Amygdala (tissue), 56 donors: ENCODE measurements at regions not wholly inside any gene's neighbourhood (a gene's known extent, or its start where the extent isn't known, plus 50 kb on each side); places are given as distances from the start of the nearest gene placed in this dataset.
"Not testable (repeated sequence)": the region's sequence is repeated elsewhere in the genome, so short reads cannot be mapped to it uniquely, and the experiment has no call there.

Experiments used
- DNase-seq, 56 donors: peaks; one replicate each; lab custom pipeline; 2025; lab: John Stamatoyannopoulos, UW

- DNase-seq, result no peak
Measured at GRCh38 chr19:14328406-14328805, 52.8 kb upstream of the ADGRE5 start.

DNA sequence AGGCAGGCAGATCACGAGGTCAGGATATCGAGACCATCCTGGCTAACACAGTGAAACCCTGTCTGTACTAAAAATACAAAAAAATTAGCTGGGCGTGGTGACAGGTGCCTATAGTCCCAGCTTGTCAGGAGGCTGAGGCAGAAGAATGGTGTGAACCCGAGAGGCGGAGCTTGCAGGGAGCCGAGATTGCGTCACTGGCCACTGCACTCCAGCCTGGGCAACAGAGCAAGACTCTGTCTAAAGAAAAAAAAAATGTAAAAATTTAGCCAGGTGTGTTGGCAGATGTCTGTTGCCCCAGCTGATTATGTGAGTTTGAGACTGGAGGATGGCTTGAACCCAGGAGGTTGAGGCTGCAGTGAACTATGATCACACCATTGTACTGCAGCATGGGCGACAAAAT is 54.2 kb upstream of the ADGRE5 start:
- not testable (repeated sequence) for DNase-seq

- DNase-seq, result no peak
Measured at GRCh38 chr19:14325863-14326262, 55.4 kb upstream of the ADGRE5 start.

- DNase-seq, result no peak
Measured at GRCh38 chr19:14325134-14325533, 56.1 kb upstream of the ADGRE5 start.

- no peak for DNase-seq
Measured at GRCh38 chr19:14322889-14323463, 58.3 kb upstream of the ADGRE5 start.

DNA sequence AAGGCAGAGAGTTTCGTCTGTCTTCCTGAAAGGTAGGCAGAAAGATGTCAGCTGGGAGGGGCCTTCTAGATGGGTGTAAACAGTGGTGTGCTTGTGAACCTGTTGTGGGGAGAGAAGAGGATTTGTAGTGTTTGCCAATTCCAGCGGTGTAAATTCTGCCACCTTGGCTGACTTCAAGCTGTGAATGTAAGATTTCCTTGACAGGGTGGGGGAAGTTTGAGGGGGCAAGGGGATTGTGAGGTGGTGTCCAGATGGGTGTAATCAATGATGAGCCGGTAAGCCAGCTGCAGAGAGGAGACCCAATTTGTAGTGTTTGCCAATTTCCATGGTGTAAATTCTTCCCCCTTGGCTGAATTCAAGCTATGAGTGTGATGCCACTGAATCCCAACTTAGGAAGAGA is 61.0 kb upstream of the ADGRE5 start:
- DNase-seq, result no peak

DNA sequence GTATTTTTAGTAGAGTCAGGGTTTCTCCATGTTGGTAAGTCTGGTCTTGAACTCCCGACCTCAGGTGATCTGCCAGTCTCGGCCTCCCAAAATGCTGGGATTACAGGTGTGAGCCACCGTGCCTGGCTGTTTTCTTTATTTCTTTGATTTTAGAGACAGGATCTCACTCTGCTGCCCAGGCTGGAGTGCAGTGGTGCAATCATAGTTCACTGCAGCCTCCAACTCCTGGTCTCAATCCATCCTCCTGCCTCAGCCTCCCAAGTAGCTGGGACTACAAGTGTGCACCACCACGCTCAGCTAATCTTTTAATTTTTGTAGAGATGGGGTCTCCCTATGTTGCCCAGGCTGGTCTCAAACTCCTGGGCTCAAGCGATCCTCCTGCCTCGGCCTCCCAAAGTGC is 61.5 kb upstream of the ADGRE5 start:
- DNase-seq, result not testable (repeated sequence)

GRCh38 chr19:14318873-14319272 is 62.4 kb upstream of the ADGRE5 start:
- DNase-seq, result peak in 4 of 56 donors; percentile 4 to 40 (median 14)

DNA sequence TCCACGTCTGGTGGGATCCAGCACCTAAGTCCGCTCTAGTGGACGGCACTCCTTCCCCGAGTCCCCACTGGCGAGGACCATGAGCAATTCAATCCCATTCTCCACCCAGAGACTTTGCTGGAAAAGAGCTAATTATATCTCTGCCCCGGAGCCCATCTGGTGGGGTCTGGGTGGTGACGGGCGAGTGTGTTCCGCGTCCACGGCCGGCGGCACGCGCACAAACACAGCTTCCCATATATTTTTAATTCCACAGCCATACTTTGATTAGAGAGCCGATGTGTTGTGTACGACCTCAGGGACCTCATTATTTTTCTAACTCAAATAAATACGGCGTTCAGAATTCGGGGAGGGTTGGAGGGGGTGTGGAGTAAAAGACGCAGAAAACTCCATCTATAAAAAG is 64.1 kb upstream of the ADGRE5 start:
- no peak for DNase-seq

GRCh38 chr19:14315433-14315832 is 65.8 kb upstream of the ADGRE5 start:
- DNase-seq, result no peak

DNA sequence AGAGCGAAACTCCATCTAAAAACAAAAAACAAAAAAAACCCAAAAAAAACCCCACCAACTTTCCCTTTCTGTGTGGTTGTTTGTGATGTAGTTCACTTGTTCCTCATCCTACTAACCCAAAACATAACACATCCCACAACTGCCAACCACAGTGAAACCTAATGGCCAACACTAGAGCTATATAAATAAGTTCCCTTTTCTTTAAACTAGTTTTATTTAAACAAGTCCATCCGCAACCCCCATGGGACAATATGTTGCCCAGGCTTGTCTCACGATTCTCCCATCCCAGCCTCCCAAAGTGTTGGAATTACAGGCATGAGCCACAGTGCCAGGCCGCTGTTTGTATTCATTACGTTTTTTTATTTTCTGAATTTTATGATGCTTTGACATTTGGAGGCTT is 71.2 kb upstream of the ADGRE5 start:
- DNase-seq, result no peak

DNA sequence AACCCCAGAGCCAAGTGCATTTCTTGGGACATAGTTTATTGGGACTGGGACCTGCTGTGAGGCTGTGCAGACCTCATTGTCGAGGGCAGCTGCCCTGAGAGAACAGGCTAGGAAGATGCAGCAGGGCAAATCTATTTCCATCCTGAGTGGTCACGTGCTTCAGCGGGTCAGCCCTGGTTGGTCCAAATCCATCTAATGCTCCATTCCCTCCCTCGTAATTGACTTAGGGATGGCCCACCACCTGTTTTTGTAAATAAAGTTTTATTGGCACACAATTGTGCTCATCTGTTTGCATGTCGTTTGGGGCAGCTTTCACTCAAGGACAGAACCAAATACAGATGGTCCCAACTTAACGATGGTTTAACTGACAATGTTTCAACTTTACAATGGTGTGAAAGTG is 75.5 kb upstream of the ADGRE5 start:
- no peak for DNase-seq

DNA sequence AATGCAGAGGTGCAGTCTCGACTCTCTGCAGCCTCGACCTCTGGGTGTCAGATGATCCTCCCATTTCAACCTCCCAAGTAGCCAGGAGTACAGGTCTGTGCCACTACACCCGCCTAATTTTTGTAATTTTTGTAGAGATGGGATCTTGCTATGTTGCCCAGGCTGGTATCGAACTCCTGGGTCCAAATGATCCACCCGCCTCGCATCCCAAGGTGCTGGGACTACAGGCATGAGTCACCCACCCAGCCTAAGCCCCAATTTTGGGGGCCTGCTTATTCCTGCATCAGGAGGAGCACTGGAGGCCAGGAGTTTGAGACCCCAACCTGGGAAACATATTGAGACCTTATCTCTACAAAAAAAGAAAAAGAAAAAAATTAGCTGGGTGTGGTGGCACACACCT is 80.1 kb upstream of the ADGRE5 start:
- no peak for DNase-seq

DNA sequence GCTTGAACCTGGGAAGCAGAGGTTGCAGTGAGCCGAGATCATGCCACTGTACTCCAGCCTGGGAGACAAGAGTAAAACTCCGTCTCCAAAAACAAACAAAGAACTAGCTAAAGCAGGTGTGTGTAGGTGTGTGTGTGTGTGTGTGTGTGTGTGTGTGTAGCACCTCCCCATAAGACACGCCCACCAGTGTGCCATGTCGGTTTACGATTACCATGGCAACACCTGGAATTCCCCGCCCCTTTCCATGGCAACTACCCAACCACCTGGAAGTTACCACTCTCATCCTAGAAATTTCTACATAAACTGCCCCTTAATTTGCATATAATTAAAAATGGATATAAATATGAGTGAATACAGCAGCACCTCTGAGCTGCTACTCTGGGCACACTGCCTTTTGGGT is 80.9 kb upstream of the ADGRE5 start:
- no peak for DNase-seq

GRCh38 chr19:14299224-14299827 is 81.9 kb upstream of the ADGRE5 start:
- DNase-seq, result not testable (repeated sequence)

GRCh38 chr19:14297883-14298576 is 83.2 kb upstream of the ADGRE5 start:
- peak in 7 of 56 donors; percentile 4 to 20 (median 10) for DNase-seq

DNA sequence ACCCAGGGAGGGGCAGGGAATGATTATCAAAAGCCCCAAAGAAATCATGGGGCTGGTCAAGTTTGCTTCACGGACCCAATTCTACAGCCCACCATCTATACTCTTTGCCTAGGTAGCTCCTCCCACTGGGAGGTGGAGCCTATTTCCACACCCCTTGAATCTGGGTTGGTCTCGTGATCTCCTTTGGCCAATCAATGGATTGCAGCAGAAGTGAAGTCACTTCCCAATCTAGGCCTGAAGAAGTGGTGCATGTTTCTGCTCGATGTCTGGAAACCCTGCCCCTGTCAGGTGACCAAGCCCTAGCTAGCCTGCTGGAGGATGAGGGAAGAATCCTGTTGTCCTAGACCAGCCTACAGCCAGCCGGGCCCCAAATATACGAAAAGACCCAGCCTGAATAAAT is 86.3 kb upstream of the ADGRE5 start:
- DNase-seq, result not testable (repeated sequence)

DNA sequence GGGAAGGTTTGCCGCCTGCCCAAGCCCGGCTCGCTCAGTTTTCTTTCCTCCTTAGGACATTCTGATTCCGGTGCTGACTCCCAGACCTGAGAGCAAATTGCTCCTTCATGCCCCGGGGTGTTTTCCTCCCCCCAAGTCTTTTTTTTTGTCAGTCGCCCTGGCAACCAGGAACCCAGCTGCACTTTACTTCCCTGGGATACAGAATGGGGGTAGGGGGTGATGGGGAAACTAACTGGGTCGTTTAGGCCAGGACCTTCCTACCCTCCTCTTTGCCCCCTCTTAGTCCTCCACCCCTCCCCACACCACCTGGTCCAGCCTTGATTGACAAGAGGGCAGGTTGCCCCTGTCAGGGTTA is 87.5 kb upstream of the ADGRE5 start:
- DNase-seq, result not testable (repeated sequence)

DNA sequence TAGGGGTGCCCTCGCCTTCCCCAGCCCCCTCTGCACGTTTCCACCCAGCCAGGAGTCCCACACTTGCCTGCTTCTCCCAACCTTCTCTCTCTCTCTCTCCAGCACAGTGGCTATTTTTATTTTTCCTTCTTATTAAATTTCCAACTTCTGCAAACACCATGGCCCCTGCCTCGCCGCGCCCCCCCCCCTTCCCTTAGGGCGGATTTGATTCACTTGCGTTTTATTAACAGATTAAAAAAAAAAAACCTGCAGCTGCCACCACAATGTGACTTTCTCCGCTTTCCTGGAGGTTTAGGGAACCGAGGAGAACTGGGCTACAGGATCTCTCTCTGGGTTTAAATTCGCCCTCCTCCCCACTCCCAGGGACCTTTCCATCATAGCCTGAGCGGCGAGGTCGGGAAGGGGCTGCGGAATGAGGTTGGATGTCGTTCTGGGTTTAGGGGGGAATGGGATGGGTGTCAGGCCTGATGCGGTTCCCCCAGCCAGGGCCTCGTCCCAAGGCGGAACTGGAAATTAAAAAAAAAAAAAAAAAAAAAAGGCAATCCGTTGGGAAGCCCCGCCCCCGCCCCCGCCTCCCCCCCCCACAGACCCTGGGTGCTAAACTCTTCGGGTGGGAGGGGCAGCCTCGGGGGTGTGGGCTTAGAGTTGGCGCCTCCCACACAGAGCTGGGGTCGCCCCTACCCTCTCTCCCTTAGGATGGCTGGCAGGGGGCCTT is 87.3 kb upstream of the ADGRL1 start:
- DNase-seq, result peak in 2 of 56 donors; percentile 4 to 15

GRCh38 chr19:14289810-14290209 is 83.8 kb upstream of the ADGRL1 start:
- not testable (repeated sequence) for DNase-seq

DNA sequence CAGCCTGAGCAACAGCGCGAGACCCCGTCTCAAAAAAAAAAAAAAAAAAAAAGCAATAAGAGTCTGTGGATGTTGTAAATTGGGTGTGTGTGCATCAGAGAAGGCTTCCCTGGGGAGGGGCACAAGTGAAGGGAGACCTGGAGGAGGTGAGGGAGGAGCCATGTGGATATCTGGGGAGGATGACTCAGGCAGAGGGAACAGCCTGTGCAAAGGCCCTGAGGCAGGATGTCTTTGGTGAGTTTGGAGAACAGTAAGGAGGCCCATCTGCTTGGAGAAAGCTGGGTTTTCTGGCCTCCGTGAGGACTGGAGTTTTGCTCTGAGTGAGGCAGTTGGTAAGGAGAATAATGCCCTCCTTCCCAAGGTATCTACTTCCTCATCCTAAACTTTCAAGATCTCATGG is 81.9 kb upstream of the ADGRL1 start:
- not testable (repeated sequence) for DNase-seq

DNA sequence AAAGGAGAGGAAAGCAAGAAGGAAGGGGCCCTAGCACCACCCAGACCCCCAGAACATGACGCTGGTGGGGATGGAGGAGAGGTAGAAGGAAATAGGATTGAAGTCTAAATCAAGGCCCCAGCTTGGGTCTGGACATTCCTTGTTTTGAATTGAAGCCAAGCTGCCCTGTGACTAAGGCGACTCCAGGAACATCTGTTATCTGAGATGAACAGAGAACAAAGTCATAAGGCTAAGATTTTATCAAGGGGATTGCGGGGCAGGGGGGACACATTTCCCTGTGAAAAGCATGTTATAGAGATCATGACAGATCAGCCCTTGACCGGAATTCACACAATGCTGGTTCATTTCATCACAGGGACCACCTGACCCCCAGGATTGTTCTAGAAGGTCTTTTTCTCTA is 80.6 kb upstream of the ADGRL1 start:
- DNase-seq, result not testable (repeated sequence)
